Activated CD4-positive, alpha-beta T cell treated with anti-CD3 and anti-CD28 coated beads, Interleukin-2, amount 10 ng/mL, durations not matched to agents 24 days and 14 days (primary cell): ENCODE measurements at regions not wholly inside any gene's neighbourhood (a gene's known extent, or its start where the extent isn't known, plus 50 kb on each side); places are given as distances from the start of the nearest gene placed in this dataset.

Experiments
- DNase-seq: peaks from one replicate; pipeline ENCODE4 v3.0.0; 2022
- H3K27ac Mint-ChIP-seq: one replicate; pipeline ENCODE4 v1.8.0; 2022; ENCODE audit warnings: mild to moderate bottlenecking, mixed read lengths
- H3K27me3 Mint-ChIP-seq: one replicate; pipeline ENCODE4 v1.8.0; 2022; ENCODE audit warnings: mixed read lengths
- H3K36me3 Mint-ChIP-seq: one replicate; pipeline ENCODE4 v1.8.0; 2022; ENCODE audit warnings: low read depth, mild to moderate bottlenecking, mixed read lengths
- H3K4me1 Mint-ChIP-seq: one replicate; pipeline ENCODE4 v1.8.0; 2021; ENCODE audit warnings: mixed read lengths
- H3K4me3 Mint-ChIP-seq: one replicate; pipeline ENCODE4 v1.8.0; 2022; ENCODE audit warnings: mild to moderate bottlenecking, moderate library complexity, mixed read lengths
- H3K9me3 Mint-ChIP-seq: one replicate; pipeline ENCODE4 v1.8.0; 2021; ENCODE audit warnings: mixed read lengths
- intact Hi-C: fragments of 100-400 bp; cut with micrococcal nuclease; formaldehyde crosslinking; loops from one replicate; pipeline ENCODE4 v1.15.1; 2023

DNA sequence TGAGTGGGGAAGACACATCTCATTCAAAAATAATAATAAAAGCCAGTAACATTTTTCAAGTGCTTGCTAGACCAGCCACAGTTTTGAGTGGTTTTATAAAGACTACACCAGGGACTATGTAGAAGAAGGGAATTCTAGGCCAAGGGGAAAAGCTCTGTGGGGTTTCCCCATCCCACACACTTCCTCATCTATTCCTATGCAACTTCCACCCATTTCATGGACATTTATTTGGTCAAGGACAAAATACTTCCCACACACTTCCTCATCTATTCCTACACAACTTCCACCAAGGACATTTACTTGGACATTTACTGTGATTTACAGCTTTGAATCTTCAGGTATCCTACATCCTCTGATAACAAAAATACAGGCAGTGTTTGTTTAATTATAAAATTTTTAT, 86.5 kb upstream of the KLF3 start:
- H3K27me3 Mint-ChIP-seq: peaks cover 2% of the 10 kb centered on the region
- H3K4me3 Mint-ChIP-seq: no peak overlapping the region
- intact Hi-C loops: no loop called here
- H3K27ac Mint-ChIP-seq: no peak overlapping the region
- H3K36me3 Mint-ChIP-seq: no peaks in the 10 kb centered on the region
- H3K9me3 Mint-ChIP-seq: peaks cover 5% of the 10 kb centered on the region
- H3K4me1 Mint-ChIP-seq: no peaks in the 10 kb centered on the region
- no peak for DNase-seq

DNA sequence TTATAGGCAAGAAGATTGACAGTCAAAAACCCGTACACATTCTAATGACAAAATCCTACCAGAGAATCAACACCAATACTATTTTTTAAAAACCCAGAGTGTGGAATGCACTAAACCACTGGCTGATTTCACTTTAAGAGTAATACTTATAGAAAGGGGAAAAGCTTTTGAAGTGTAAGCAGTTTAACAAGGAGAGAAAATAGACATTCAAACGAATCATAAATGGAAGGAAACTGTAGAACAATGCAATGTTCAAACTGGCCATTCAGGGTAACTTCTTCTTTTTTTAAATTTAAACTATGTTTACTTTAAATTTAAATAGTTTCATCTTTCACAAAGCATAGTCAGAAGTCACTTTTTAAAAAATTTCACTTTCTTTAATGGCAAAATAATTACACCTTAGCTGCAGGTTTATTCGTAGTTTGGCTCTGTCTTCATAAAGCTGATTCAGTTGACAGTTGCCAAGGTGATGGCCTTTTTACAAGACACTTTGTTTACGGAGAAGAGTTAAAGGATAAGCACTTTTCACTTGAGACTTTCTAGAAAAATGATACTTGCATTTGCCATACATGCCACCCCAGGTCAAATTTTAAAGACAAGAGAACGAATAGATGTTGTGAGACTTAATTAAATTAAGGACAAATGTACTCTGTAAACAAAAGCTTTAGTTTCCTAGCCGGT, 82.4 kb upstream of the KLF3 start:
- Mint-ChIP-seq H3K36me3 (no peaks in the 10 kb centered on the region), H3K4me1 (peaks cover 4% of the 10 kb centered on the region), H3K27ac (no peak overlapping the region), H3K27me3 (peaks cover 10% of the 10 kb centered on the region), H3K4me3 (no peak overlapping the region), H3K9me3 (peaks cover 16% of the 10 kb centered on the region)
- DNase-seq: no peak
- intact Hi-C loops: no loop called here

DNA sequence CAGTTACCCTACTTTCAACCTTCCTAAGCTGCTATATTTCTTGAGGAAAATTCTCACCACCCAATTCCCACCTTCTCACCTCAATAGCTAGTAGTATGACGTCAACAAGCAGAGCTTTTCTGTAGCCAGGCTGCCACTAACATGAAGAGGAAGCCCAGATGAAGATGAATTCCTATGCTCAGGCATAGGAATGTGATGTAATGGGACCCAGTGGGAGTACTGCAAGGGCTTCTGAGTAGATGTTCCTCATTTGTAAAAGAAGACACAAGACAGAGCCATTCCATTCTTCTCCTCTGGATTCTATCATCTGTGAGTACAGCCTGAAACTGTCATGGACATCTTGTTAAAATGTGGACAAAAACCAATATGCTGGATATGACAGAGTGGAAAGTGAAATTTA, 81.6 kb upstream of the KLF3 start:
- DNase-seq: no peak
- H3K9me3 Mint-ChIP-seq: peaks cover 20% of the 10 kb centered on the region
- H3K27me3 Mint-ChIP-seq: peaks cover 12% of the 10 kb centered on the region
- H3K4me3 Mint-ChIP-seq: no peak overlapping the region
- H3K4me1 Mint-ChIP-seq: peaks cover 4% of the 10 kb centered on the region
- H3K36me3 Mint-ChIP-seq: no peaks in the 10 kb centered on the region
- intact Hi-C loops: no loop called here
- H3K27ac Mint-ChIP-seq: no peak overlapping the region

DNA sequence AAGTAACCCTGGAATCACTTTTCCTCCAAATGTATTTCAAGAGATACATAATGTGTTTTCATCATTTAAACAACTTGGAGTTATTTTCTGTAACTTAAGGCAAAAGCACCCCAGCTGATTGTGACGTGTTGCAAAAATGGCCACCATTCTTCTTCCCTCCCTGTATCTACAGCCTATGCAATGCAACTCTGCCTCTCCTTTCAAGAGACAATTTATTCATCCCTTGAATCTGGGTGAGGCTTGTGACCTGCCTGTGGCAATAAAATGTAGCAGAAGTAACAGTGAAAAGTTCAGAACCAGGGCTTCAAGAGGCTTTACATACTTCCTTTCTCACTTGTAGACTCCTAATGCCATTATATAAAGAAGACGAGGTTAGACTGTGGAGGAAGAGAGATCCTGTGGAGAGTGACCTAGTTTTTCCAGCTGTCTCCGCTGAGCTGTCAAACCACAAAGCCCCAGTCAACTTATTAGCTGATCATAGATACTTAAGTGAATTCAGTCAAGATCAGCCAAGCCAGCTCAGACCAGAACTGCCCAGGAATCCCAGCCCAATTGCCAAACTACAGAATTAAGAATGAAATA, 81.0 kb upstream of the KLF3 start:
- no peak for DNase-seq
- peaks cover 4% of the 10 kb centered on the region for H3K4me1 Mint-ChIP-seq
- no peaks in the 10 kb centered on the region for H3K36me3 Mint-ChIP-seq
- peaks cover 13% of the 10 kb centered on the region for H3K27me3 Mint-ChIP-seq
- H3K4me3 Mint-ChIP-seq: no peak overlapping the region
- no peak overlapping the region for H3K27ac Mint-ChIP-seq
- intact Hi-C loops: no loop called here
- H3K9me3 Mint-ChIP-seq: peaks cover 22% of the 10 kb centered on the region

DNA sequence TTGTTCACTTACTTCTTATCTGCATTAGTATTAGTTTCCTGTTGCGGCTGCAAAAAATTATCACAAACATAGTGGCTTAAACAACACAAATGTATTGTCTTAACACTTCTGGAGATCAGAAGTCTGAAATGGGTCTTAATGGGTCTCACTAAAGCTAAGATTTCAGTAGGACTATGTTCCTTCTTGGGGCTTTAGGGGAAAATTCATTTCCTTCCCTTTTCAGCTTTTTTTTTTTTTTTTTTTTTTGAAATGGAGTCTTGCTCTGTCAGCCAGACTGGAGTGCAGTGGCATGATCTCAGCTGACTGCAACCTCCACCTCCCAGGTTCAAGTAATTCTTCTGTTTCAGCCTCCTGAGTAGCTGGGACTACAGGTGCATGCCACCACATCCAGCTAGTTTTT, 78.1 kb upstream of the KLF3 start:
- Mint-ChIP-seq H3K27ac (no peak overlapping the region), H3K36me3 (no peaks in the 10 kb centered on the region), H3K9me3 (peaks cover 25% of the 10 kb centered on the region), H3K4me1 (peaks cover 4% of the 10 kb centered on the region), H3K27me3 (peaks cover 15% of the 10 kb centered on the region), H3K4me3 (no peak overlapping the region)
- intact Hi-C loops: no loop called here
- no peak for DNase-seq

DNA sequence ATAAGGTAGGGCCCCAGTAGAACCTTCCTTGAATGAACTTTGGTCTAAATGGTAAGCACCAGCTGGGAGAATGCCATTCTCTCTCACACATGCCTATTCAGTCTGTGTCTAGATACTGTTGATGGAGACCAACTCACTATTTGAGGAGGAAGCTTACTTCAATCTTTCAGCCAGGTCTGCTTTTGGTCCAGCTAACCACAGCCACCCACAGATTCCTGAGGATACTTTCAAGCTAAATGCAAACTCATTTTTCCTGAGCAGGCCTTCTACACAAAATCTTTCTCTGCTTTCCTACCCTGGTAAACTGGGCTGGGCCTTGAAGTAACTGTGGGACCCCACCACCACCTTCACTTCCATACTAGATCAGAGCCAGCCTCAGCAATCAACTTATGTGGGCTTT, 76.9 kb upstream of the KLF3 start:
- peaks cover 15% of the 10 kb centered on the region for H3K27me3 Mint-ChIP-seq
- no peaks in the 10 kb centered on the region for H3K36me3 Mint-ChIP-seq
- peaks cover 27% of the 10 kb centered on the region for H3K9me3 Mint-ChIP-seq
- intact Hi-C loops: no loop called here
- H3K27ac Mint-ChIP-seq: no peak overlapping the region
- H3K4me3 Mint-ChIP-seq: no peak overlapping the region
- no peak for DNase-seq
- H3K4me1 Mint-ChIP-seq: peaks cover 4% of the 10 kb centered on the region

DNA sequence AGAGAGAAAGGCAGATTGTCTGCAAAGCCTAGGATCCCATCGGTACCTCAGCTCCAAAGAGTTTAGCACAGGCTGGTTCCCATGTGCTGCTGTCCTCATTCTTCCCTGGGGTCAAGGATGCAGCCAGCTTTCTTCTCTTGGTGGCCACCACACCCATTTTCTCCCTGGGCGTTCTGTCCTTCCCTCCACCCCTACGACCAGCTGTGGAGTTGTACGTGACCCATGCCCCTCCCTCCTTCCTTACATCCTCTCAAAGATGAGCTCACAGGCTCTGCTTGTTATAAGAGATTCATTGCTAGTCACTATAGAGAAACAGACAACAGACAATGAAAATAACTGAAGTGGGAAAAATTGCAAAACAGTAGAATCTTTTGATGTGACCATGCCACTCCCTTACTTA, 74.0 kb upstream of the KLF3 start:
- Mint-ChIP-seq H3K36me3 (no peaks in the 10 kb centered on the region), H3K4me3 (no peak overlapping the region), H3K27me3 (peaks cover 14% of the 10 kb centered on the region), H3K27ac (no peak overlapping the region), H3K9me3 (peaks cover 29% of the 10 kb centered on the region), H3K4me1 (no peaks in the 10 kb centered on the region)
- intact Hi-C loops: no loop called here
- no peak for DNase-seq

DNA sequence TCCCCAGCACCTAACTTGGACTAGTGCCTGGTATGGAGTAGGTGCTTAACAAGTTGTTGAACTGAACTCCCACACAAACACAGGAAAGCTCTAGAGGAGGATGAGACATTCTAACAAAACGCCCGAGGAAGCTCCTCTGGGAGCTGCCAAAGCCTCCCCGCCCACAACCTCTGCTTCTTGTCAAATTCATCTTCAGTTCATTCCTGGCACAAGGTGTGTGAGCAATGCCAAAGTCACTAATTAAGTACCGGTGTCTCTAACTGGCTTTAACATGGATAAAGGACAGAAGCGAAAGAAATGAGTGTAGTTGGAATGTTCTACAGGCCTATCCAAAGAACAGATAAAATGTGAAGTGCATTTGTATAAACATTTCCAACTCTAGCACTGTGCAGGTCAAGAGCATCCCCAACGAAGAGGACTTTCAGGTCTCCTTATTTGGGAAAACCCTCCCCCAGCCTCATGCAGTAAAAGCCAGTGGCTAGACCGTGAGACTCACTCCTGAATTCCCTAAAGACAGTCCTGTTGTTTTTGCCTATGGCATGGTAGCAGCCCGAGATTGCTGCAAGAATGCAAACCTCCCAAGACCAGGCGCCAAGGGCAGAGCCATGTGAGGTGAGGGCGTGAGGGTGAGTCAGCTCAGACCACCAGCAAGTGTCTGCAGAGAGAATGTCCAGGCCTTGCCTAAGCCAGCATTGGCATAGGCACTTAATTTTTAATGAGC, 72.2 kb upstream of the KLF3 start:
- no peaks in the 10 kb centered on the region for H3K4me1 Mint-ChIP-seq
- no peak overlapping the region for H3K4me3 Mint-ChIP-seq
- H3K27ac Mint-ChIP-seq: no peak overlapping the region
- intact Hi-C loops: no loop called here
- peaks cover 3% of the 10 kb centered on the region for H3K27me3 Mint-ChIP-seq
- H3K9me3 Mint-ChIP-seq: peaks cover 16% of the 10 kb centered on the region
- no peaks in the 10 kb centered on the region for H3K36me3 Mint-ChIP-seq
- no peak for DNase-seq

DNA sequence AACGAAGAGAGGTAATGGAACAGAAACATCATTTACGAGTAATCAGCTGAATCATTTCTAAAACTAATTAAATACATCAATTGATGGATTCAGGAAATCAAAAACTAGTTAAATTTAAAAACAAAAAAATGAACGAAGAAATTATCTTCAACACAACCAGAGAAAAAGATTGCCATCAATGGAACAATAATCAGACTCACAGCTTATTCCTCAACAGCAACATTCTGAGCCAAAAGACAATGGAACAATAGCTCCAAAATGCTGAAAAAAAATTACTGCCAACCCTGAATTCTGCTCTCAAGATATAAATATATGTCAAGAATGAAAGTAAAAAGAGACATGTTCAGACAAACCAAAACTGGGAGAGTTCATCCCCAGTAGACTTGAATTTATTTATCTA, 65.5 kb upstream of the KLF3 start:
- Mint-ChIP-seq H3K9me3 (no peaks in the 10 kb centered on the region), H3K36me3 (no peaks in the 10 kb centered on the region), H3K4me3 (no peak overlapping the region), H3K4me1 (peaks cover 3% of the 10 kb centered on the region), H3K27me3 (peaks cover 6% of the 10 kb centered on the region), H3K27ac (no peak overlapping the region)
- intact Hi-C loops: no loop called here
- no peak for DNase-seq

DNA sequence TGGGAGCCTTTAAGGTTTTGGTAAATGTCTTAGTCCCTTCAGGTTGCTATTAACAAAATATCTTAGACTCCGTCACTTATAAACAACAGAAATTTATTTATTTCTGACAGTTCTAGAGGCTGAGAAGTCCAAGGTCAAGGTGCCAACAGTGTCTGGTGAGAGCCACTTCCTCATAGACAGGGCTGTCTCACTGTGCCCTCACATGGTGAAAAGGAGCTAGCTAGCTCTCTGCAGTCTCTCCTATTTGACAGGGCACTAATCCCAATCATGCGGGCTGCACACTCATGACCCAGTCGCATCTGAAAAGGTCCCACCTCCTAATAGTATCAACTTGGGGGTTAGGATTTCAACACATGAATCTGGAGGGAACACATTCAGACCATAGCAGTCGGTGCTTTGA, 63.4 kb upstream of the KLF3 start:
- no peak overlapping the region for H3K27ac Mint-ChIP-seq
- peaks cover 4% of the 10 kb centered on the region for H3K9me3 Mint-ChIP-seq
- peaks cover 7% of the 10 kb centered on the region for H3K27me3 Mint-ChIP-seq
- peaks cover 13% of the 10 kb centered on the region for H3K4me1 Mint-ChIP-seq
- DNase-seq: no peak
- H3K36me3 Mint-ChIP-seq: no peaks in the 10 kb centered on the region
- intact Hi-C loops: no loop called here
- no peak overlapping the region for H3K4me3 Mint-ChIP-seq

DNA sequence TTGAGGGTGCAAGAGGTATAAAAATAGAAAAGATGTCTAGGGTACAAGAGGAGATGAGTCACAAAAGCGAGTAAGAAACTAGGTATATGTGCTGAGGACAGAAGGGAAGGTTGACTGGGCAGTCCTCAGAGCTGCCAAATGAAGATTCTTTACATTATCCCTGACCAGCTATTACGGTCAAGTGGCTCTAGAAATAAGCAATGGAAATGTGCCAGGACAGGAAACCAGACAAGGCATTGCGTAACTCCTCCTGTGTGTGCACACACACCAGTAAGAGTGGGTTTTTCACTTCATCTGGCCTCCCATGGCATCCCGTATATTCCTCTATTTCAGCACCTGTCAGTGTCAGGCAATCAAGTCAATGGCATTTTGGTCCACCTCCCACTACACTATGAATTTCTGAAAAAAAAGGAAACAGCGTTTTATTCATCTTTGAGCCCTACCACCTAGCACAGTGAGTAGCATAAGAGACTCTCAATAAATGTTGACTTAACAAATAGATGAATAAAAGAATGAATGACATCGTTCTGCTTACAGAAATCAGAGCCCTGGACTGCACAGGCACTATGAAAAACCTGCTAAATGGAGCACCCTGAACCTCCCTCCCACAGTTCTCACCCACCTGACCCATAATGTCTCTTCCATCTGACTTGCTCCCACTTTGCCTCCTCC, 62.6 kb upstream of the KLF3 start:
- intact Hi-C loops: no loop called here
- Mint-ChIP-seq H3K4me3 (no peak overlapping the region), H3K27ac (no peak overlapping the region), H3K4me1 (peaks cover 15% of the 10 kb centered on the region), H3K9me3 (peaks cover 4% of the 10 kb centered on the region), H3K36me3 (no peaks in the 10 kb centered on the region), H3K27me3 (peaks cover 9% of the 10 kb centered on the region)
- no peak for DNase-seq

DNA sequence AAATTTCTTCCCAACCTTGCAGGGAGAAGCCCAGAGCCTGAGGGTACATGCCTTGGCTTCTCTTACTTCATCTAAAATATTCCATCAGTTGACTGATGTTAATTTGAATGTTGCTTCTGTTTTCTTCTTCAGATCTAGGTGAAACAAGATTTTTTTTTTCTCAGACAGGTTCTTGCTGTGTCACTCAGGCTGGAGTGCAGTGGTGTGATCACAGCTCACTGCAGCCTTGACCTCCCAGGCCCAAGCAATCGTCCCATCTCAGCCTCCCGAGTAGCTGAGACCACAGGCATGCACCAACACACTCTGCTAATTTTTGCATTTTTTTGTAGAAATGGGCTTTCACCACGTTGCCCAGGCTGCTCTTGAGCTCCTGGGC, 62.1 kb upstream of the KLF3 start:
- Mint-ChIP-seq H3K4me1 (peaks cover 15% of the 10 kb centered on the region), H3K27ac (no peak overlapping the region), H3K9me3 (peaks cover 4% of the 10 kb centered on the region), H3K27me3 (peaks cover 10% of the 10 kb centered on the region), H3K4me3 (no peak overlapping the region), H3K36me3 (no peaks in the 10 kb centered on the region)
- intact Hi-C loops: no loop called here
- no peak for DNase-seq

DNA sequence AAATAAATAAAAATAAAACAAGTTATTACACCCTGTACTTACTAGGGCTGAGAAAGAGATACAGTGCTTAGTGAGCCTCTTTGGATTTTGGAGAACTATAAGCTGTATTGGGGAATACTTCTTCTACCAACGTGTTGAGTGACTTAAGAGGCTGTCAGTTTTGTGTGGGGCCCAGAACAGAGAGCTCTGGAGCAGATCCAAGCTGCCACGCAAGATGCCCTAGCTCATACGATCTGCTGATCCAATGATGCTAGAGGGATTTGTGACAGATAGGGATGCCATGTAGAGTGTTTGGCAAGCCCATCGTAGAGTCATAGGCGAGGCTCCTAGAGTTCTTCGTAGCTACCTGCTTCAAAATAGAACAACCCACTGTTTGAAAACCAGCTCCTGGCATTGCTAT, 60.3 kb upstream of the KLF3 start:
- no peak overlapping the region for H3K27ac Mint-ChIP-seq
- H3K4me3 Mint-ChIP-seq: no peak overlapping the region
- H3K4me1 Mint-ChIP-seq: peaks cover 15% of the 10 kb centered on the region
- no peak for DNase-seq
- intact Hi-C loops: no loop called here
- peaks cover 9% of the 10 kb centered on the region for H3K27me3 Mint-ChIP-seq
- H3K36me3 Mint-ChIP-seq: no peaks in the 10 kb centered on the region
- H3K9me3 Mint-ChIP-seq: peaks cover 4% of the 10 kb centered on the region

DNA sequence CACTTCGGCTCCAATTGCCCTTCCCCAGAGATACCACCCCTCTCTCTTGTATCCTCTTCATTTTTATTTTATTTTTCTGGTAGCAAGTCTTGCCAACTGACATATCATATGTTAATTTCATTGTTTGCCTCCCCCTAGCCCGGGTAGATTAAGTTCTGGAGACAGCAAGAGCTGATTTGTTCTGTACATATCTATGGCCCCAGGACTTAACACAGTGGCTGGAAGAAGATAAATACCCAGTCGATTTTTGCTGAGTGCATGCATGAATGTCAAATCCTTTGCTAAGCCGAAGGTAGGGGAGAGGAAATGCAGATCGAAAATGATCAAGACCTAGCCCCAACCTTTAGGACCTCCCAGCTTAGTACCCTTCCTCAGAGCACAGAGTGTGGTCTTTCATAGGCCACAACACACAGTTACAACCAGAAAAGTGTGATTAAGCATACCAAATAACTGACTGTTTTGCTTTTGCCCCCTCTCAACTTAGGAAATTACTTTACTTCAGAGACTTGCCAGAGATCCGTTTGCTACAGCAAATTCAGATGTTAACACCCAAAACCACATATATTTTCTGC, 58.7 kb upstream of the KLF3 start:
- peaks cover 4% of the 10 kb centered on the region for H3K9me3 Mint-ChIP-seq
- H3K4me1 Mint-ChIP-seq: peaks cover 19% of the 10 kb centered on the region
- H3K27me3 Mint-ChIP-seq: peaks cover 5% of the 10 kb centered on the region
- H3K4me3 Mint-ChIP-seq: no peak overlapping the region
- DNase-seq: no peak
- intact Hi-C loops: no loop called here
- H3K36me3 Mint-ChIP-seq: no peaks in the 10 kb centered on the region
- H3K27ac Mint-ChIP-seq: no peak overlapping the region
